ENCODE measurements at regions not wholly inside any gene's neighbourhood (a gene's known extent, or its start where the extent isn't known, plus 50 kb on each side); places are given as distances from the start of the nearest gene placed in this dataset.

DNA sequence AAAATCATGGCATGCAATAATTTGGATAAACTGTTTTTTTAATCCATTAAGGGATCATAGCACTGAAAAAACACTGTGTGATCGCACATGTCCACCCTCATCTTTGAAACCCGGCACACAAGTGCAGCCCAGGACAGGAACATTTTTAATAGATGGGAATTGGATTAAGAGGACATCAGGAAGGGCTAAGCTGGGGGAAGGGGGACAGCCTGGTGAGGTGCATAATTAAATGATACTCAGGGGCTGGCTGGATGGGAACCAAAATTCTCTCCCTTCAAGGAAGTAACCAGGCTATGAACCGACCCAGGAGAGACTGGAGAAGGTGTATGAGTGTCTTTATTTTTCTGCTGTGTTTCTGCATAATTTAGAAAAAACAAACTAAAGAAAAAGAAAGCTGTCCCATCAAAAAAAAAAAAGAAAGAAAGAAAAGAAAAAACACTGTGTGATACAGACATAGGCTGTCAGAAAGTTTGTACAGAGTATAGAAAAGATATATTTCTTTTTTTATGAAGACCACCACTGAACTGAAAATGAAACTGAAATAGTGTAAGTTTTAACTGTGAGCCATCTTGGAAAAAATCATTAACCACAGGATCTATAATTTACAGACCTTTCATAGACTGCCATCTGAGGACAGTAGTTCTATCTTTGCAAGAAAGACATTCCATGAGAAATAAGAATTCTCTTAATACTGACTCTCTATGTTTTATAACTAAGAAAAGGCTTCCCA, 75.1 kb upstream of the SLC38A4 start:
- TF ChIP-seq, protein P1, sequence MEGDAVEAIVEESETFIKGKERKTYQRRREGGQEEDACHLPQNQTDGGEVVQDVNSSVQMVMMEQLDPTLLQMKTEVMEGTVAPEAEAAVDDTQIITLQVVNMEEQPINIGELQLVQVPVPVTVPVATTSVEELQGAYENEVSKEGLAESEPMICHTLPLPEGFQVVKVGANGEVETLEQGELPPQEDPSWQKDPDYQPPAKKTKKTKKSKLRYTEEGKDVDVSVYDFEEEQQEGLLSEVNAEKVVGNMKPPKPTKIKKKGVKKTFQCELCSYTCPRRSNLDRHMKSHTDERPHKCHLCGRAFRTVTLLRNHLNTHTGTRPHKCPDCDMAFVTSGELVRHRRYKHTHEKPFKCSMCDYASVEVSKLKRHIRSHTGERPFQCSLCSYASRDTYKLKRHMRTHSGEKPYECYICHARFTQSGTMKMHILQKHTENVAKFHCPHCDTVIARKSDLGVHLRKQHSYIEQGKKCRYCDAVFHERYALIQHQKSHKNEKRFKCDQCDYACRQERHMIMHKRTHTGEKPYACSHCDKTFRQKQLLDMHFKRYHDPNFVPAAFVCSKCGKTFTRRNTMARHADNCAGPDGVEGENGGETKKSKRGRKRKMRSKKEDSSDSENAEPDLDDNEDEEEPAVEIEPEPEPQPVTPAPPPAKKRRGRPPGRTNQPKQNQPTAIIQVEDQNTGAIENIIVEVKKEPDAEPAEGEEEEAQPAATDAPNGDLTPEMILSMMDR (conservative IDR thresholded peaks at IDR 0.05; ENCODE audit: low read depth, low read length), result no peak
- no peak for TF ChIP-seq EZH2 (IDR thresholded peaks at IDR 0.05; ENCODE audit: low read length, unreplicated experiment)
- no peak for TF ChIP-seq EZH2phosphoT487 (IDR thresholded peaks at IDR 0.05; ENCODE audit: borderline replicate concordance, low read length)

All from PC-3 (cell line).